Endothelial cell of umbilical vein (primary cell): ENCODE measurements at regions not wholly inside any gene's neighbourhood (a gene's known extent, or its start where the extent isn't known, plus 50 kb on each side); places are given as distances from the start of the nearest gene placed in this dataset.

Experiments
- BruUV-seq: library from RNA; stranded (reverse); fragments of 400-500 nt; replicated peaks from 2 replicates; lab custom pipeline; 2021; lab: Mats Ljungman, UMichigan
- CTCF ChIA-PET: fragments of 300-600, 350-600 bp; sonication (Branson Sonifier 250); formaldehyde crosslinking; loops from one replicate; lab custom pipeline; 2021; ENCODE audit warnings: antibody characterized with exemption, inconsistent platforms; lab: Charles Lee
- POLR2A ChIA-PET: fragments of 300-600, 350-600 bp; sonication (Branson Sonifier 250); formaldehyde crosslinking; loops from one replicate; lab custom pipeline; 2021; ENCODE audit warnings: antibody characterized with exemption, inconsistent platforms; lab: Charles Lee
- DNase-seq: peaks from one replicate; pipeline ENCODE4 v3.0.0-alpha.2; 2011; ENCODE audit warnings: low read depth, low spot score
- FAIRE-seq: peaks from 2 replicates; lab custom pipeline; 2011; peaks lifted over from hg19 to GRCh38; lab: Jason Lieb, UNC
- H2AFZ ChIP-seq: 2 replicates; pipeline ENCODE4 v1.6.0; 2012; ENCODE audit warnings: low read depth, low read length, control low read depth, inconsistent platforms
- H3K27ac ChIP-seq: 2 replicates; pipeline ENCODE4 v1.5.1; 2011; ENCODE audit warnings: low read depth, mild to moderate bottlenecking, control low read depth, low read length, moderate library complexity; ENCODE audit not compliant: insufficient read depth
- H3K27me3 ChIP-seq, 2 experiments: 2 replicates each; pipeline versions ENCODE4 v1.6.0 to v1.6.1; 2011; ENCODE audit warnings: low read length in 2 of 2, mixed read lengths in 1 of 2; ENCODE audit not compliant: control insufficient read depth in 2 of 2, insufficient read depth in 2 of 2
- H3K36me3 ChIP-seq, 2 experiments: 2 replicates in 1 of 2; 3 replicates in 1 of 2; pipeline ENCODE4 v1.5.1; 2011; ENCODE audit warnings: low read length in 2 of 2, mild to moderate bottlenecking in 1 of 2, moderate library complexity in 1 of 2; ENCODE audit not compliant: control insufficient read depth in 2 of 2, insufficient read depth in 2 of 2; ENCODE audit errors: extremely low read depth in 1 of 2
- H3K4me1 ChIP-seq: 3 replicates; pipeline ENCODE4 v1.5.1; 2011; ENCODE audit warnings: mild to moderate bottlenecking, low read length; ENCODE audit not compliant: control insufficient read depth, insufficient read depth; ENCODE audit errors: extremely low read depth
- H3K4me2 ChIP-seq: 2 replicates; pipeline ENCODE4 v1.6.1; 2011; ENCODE audit warnings: low read length, control low read depth, mixed read lengths; ENCODE audit not compliant: insufficient read depth
- H3K4me3 ChIP-seq, 3 experiments: fragments of 200-600 bp in 1 of 3; sonication (generic), shearing (Covaris generic) in 1 of 3; replicated peaks in 1 of 3; 2 replicates each; pipeline ENCODE4 v1.5.1; 2011 to 2016; ENCODE audit warnings: control low read depth in 3 of 3, low read length in 3 of 3, mild to moderate bottlenecking in 2 of 3, inconsistent platforms in 1 of 3, low read depth in 1 of 3, moderate library complexity in 1 of 3; ENCODE audit not compliant: insufficient read depth in 1 of 3
- H3K79me2 ChIP-seq: 2 replicates; pipeline ENCODE4 v1.6.0; 2012; ENCODE audit warnings: low read length, inconsistent platforms; ENCODE audit not compliant: control insufficient read depth, insufficient read depth
- H3K9ac ChIP-seq: replicated peaks from 2 replicates; pipeline ENCODE3; 2011; ENCODE audit warnings: low read length, control low read depth; ENCODE audit not compliant: insufficient read depth; ENCODE audit errors: extremely low read depth
- H3K9me1 ChIP-seq: replicated peaks from 3 replicates; pipeline ENCODE4 v1.6.0; 2011; ENCODE audit warnings: mild to moderate bottlenecking, low read length; ENCODE audit not compliant: control insufficient read depth, insufficient read depth; ENCODE audit errors: extremely low read depth
- H3K9me3 ChIP-seq: replicated peaks from 2 replicates; pipeline ENCODE4 v1.5.1; 2012; ENCODE audit warnings: low read length, inconsistent platforms; ENCODE audit not compliant: control insufficient read depth, insufficient read depth
- H4K20me1 ChIP-seq: replicated peaks from 2 replicates; pipeline ENCODE3; 2011; ENCODE audit warnings: mild to moderate bottlenecking, low read length; ENCODE audit not compliant: control insufficient read depth, insufficient read depth; ENCODE audit errors: extremely low read depth
- EZH2 ChIP-seq: IDR thresholded peaks from 2 replicates; pipeline ENCODE4 v1.6.1; 2012; ENCODE audit warnings: borderline replicate concordance, low read depth, mild to moderate bottlenecking, moderate library complexity, low read length, inconsistent platforms; ENCODE audit not compliant: severe bottlenecking
- FOS ChIP-seq: IDR thresholded peaks from 2 replicates; pipeline ENCODE4 v1.6.1; 2011; ENCODE audit warnings: mild to moderate bottlenecking, low read length, moderate library complexity, borderline replicate concordance; ENCODE audit not compliant: insufficient read depth
- GATA2 ChIP-seq: IDR thresholded peaks from 2 replicates; pipeline ENCODE4 v1.7.0; 2011; ENCODE audit warnings: low read depth, mild to moderate bottlenecking, moderate library complexity, mixed read lengths, low read length; ENCODE audit not compliant: insufficient read length, insufficient read depth
- MYC ChIP-seq: IDR thresholded peaks from one replicate; pipeline ENCODE4 v1.6.1; 2011; ENCODE audit warnings: mild to moderate bottlenecking, low read depth, low read length
- POLR2A ChIP-seq: IDR thresholded peaks from 2 replicates; pipeline ENCODE4 v1.6.1; 2012; ENCODE audit warnings: low read depth, mild to moderate bottlenecking, control low read depth, low read length
- POLR2AphosphoS5 ChIP-seq: IDR thresholded peaks from 2 replicates; pipeline ENCODE4 v1.6.1; 2012; ENCODE audit warnings: low read depth, mild to moderate bottlenecking, control low read depth, low read length, moderate library complexity; ENCODE audit not compliant: insufficient read depth
- dilution Hi-C: fragments of 300-500 bp; cut with MboI; formaldehyde crosslinking; loops from one replicate; pipeline ENCODE4 v1.15.0; 2019; ENCODE audit warnings: low sequenced_read_pairs; ENCODE audit not compliant: extremely low pct_ligation_motif_present
- intact Hi-C: fragments of 100-400 bp; cut with micrococcal nuclease; formaldehyde crosslinking; loops from one replicate; pipeline ENCODE4 v1.10.0; 2022
- TF ChIP-seq, protein P1 (sequence below): IDR thresholded peaks from 2 replicates; pipeline ENCODE4 v1.6.1; 2011; ENCODE audit not compliant: insufficient read depth, insufficient read length
- TF ChIP-seq, protein P2 (sequence below), 2 donors: IDR thresholded peaks; 1 replicate in 1 of 2; 2 replicates in 1 of 2; pipeline ENCODE4 v1.5.1; 2011; ENCODE audit warnings: low read length in 2 of 2, mild to moderate bottlenecking in 2 of 2, moderate library complexity in 2 of 2, control low read depth in 1 of 2, inconsistent platforms in 1 of 2, low read depth in 1 of 2; ENCODE audit not compliant: insufficient read depth in 1 of 2; ENCODE audit errors: extremely low read depth in 1 of 2

DNA sequence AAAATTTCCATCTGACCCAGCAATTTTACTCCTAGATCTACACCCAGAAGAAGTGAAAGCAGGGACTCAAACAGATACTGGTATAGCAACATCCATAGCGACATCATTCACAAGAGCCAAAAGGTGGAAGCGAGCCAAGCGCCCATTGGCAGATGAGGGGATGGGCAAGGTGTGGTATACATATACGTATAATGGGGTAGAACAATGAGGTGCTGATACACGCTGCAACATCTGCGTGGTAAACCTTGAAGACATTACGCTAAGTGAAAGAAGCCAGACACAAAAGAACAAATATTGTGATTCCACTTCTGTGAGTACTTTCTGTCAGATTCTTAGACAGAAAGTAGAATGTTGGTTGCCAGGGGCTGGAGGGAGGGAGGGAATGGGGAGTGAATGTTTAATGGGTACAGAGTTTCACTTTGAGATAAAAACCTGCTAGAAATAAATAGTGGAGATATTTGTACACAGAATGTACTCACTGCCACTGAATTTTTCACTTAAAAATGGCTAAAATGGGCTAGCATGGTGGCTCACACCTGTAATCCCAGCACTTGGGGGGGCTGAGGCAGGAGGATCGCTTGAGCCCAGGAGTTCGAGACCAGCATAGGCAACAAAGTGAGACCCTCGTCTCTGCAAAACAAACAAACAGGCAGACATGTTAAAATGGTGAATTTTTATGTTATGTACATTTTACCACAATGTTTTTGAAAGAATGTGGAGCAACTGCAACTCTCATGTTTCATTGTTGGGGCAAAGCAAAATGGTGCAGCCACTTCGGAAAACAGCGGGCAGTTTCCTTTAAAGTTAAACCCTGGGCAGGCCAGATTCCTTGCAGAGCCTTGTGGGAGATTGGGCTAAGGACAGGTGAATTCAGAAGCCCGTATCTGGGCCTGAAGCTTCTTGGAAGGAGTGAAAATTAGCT, 103.4 kb upstream of the MYCN start:
- POLR2A ChIA-PET, result no interaction called here
- FAIRE-seq (no peak), DNase-seq (no peak)
- Histone ChIP-seq H3K4me1 (no peaks in the 10 kb centered on the region), H3K4me2 (no peak overlapping the region), H3K27me3 (no peaks in the 10 kb centered on the region), H2AFZ (no peak overlapping the region), H3K36me3 (no peaks in the 10 kb centered on the region), H3K9me1 (no peaks in the 10 kb centered on the region), H3K9me3 (no peaks in the 10 kb centered on the region), H3K27ac (no peak overlapping the region), H3K79me2 (no peaks in the 10 kb centered on the region), H4K20me1 (no peaks in the 10 kb centered on the region), H3K4me3 (no peak overlapping the region), H3K9ac (no peak overlapping the region)
- TF ChIP-seq POLR2A, result no peak
- no peak for TF ChIP-seq FOS
- TF ChIP-seq, protein P1, sequence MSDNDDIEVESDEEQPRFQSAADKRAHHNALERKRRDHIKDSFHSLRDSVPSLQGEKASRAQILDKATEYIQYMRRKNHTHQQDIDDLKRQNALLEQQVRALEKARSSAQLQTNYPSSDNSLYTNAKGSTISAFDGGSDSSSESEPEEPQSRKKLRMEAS, result no peak
- no peak for TF ChIP-seq GATA2
- TF ChIP-seq, protein P2, sequence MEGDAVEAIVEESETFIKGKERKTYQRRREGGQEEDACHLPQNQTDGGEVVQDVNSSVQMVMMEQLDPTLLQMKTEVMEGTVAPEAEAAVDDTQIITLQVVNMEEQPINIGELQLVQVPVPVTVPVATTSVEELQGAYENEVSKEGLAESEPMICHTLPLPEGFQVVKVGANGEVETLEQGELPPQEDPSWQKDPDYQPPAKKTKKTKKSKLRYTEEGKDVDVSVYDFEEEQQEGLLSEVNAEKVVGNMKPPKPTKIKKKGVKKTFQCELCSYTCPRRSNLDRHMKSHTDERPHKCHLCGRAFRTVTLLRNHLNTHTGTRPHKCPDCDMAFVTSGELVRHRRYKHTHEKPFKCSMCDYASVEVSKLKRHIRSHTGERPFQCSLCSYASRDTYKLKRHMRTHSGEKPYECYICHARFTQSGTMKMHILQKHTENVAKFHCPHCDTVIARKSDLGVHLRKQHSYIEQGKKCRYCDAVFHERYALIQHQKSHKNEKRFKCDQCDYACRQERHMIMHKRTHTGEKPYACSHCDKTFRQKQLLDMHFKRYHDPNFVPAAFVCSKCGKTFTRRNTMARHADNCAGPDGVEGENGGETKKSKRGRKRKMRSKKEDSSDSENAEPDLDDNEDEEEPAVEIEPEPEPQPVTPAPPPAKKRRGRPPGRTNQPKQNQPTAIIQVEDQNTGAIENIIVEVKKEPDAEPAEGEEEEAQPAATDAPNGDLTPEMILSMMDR (IDR thresholded peaks at IDR 0.05; ENCODE audit: extremely low read depth in 1 of 2, insufficient read depth in 1 of 2, low read depth in 1 of 2, low read length in 2 of 2), result no peak
- TF ChIP-seq POLR2AphosphoS5, result no peak
- TF ChIP-seq EZH2, result no peak
- TF ChIP-seq MYC, result no peak
- intact Hi-C loops (no loop called here), dilution Hi-C loops (no loop called here)
- CTCF ChIA-PET, result no interaction called here
- BruUV-seq, result no TSS peak
